C4-2B (cell line): ENCODE measurements at regions not wholly inside any gene's neighbourhood (a gene's known extent, or its start where the extent isn't known, plus 50 kb on each side); places are given as distances from the start of the nearest gene placed in this dataset.

ENCODE experiments used
- CTCF ChIP-seq: fragments of 450-650 bp; conservative IDR thresholded peaks from 2 replicates; pipeline ENCODE4 v1.5.1; 2017; ENCODE audit warnings: mild to moderate bottlenecking
- ZFX ChIP-seq: fragments of 450-650 bp; IDR thresholded peaks from 2 replicates; pipeline ENCODE4 v1.6.1; 2017

GRCh38 chr3:135895734-135896121, 69.8 kb upstream of the PPP2R3A start:
- TF ChIP-seq CTCF (no peak), ZFX (no peak)
